Ascending aorta (tissue), 2 donors: ENCODE measurements at regions not wholly inside any gene's neighbourhood (a gene's known extent, or its start where the extent isn't known, plus 50 kb on each side); places are given as distances from the start of the nearest gene placed in this dataset.

Source experiments
- DNase-seq, 2 donors: peaks; one replicate each; pipeline ENCODE4 v3.0.0-alpha.2; 2019; ENCODE audit warnings: low spot score in 2 of 2
- H3K27ac ChIP-seq, 2 donors: fragments of 200-600 bp; sonication (generic); one replicate each; pipeline ENCODE4 v1.5.1; 2016 to 2017; ENCODE audit warnings: mild to moderate bottlenecking in 1 of 2
- H3K27me3 ChIP-seq: fragments of 200-600 bp; sonication (generic); one replicate; pipeline ENCODE4 v1.5.1; 2017
- H3K36me3 ChIP-seq, 2 donors: fragments of 200-600 bp; sonication (generic); one replicate each; pipeline ENCODE4 v1.5.1; 2016
- H3K4me1 ChIP-seq, 2 donors: fragments of 200-600 bp; sonication (generic); one replicate each; pipeline ENCODE4 v1.5.1; 2016 to 2017; ENCODE audit warnings: mild to moderate bottlenecking in 1 of 2
- H3K4me3 ChIP-seq, 2 donors: fragments of 200-600 bp; sonication (generic); one replicate each; pipeline ENCODE4 v1.5.1; 2016 to 2017; ENCODE audit warnings: mild to moderate bottlenecking in 1 of 2
- H3K9me3 ChIP-seq, 2 donors: fragments of 200-600 bp; sonication (generic); one replicate each; pipeline ENCODE4 v1.5.1; 2016
- CTCF ChIP-seq, 3 experiments: fragments of 200-600 bp in 2 of 3; fragments of 450-650 bp in 1 of 3; sonication (generic) in 2 of 3; IDR thresholded peaks; one replicate each; pipeline ENCODE4 v1.5.1; 2016 to 2019; ENCODE audit warnings: antibody characterized with exemption in 3 of 3, mild to moderate bottlenecking in 1 of 3, moderate library complexity in 1 of 3
- intact Hi-C: fragments of 100-400 bp; cut with DNase I; formaldehyde crosslinking; loops from one replicate; pipeline ENCODE4 v1.15.1; 2023

GRCh38 chrX:9184211-9184610, 150.3 kb upstream of the FAM9B start:
- DNase-seq, result no peak
- H3K36me3 ChIP-seq, result no peaks in the 10 kb centered on the region
- no peak for TF ChIP-seq CTCF (IDR thresholded peaks at IDR 0.05)
- no peaks in the 10 kb centered on the region for H3K27me3 ChIP-seq
- H3K4me1 ChIP-seq, result no peaks in the 10 kb centered on the region
- H3K27ac ChIP-seq, result no peak overlapping the region
- H3K9me3 ChIP-seq, result no peaks in the 10 kb centered on the region
- no peak overlapping the region for H3K4me3 ChIP-seq
- intact Hi-C loops, result no loop called here

GRCh38 chrX:9188117-9188516, 154.2 kb upstream of the FAM9B start:
- TF ChIP-seq CTCF (IDR thresholded peaks at IDR 0.05), result no peak
- Histone ChIP-seq H3K4me3 (no peak overlapping the region), H3K9me3 (no peaks in the 10 kb centered on the region), H3K27ac (no peak overlapping the region), H3K36me3 (no peaks in the 10 kb centered on the region), H3K27me3 (no peaks in the 10 kb centered on the region), H3K4me1 (no peaks in the 10 kb centered on the region)
- DNase-seq, result no peak
- intact Hi-C loops, result no loop called here

DNA sequence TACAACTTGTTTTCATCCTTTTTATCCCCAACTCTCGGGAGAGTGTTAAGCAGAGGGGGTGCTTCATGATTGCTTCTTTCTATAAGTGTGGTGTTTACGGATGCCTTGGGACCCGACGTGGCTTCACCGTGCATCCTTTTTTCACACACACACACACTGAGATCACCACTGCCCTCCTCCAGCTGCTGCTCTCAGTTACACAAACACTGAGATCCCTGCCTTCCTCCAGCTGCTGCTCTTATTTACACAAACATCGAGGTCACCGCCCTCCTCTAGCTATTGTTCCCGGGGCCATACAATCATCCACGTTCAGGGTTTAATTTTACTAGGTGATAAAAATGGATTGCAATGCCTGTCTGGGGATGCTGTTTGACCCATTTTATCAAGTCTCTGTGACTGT, 155.4 kb upstream of the FAM9B start:
- intact Hi-C loops, result no loop called here
- DNase-seq, result no peak
- H3K36me3 ChIP-seq, result no peaks in the 10 kb centered on the region
- H3K9me3 ChIP-seq, result no peaks in the 10 kb centered on the region
- no peaks in the 10 kb centered on the region for H3K4me1 ChIP-seq
- TF ChIP-seq CTCF (IDR thresholded peaks at IDR 0.05), result no peak
- no peaks in the 10 kb centered on the region for H3K27me3 ChIP-seq
- H3K4me3 ChIP-seq, result no peak overlapping the region
- H3K27ac ChIP-seq, result no peak overlapping the region

GRCh38 chrX:9191392-9191791, 157.5 kb upstream of the FAM9B start:
- no peak for TF ChIP-seq CTCF (IDR thresholded peaks at IDR 0.05)
- Histone ChIP-seq H3K27ac (no peak overlapping the region), H3K27me3 (no peaks in the 10 kb centered on the region), H3K4me1 (no peaks in the 10 kb centered on the region), H3K9me3 (no peaks in the 10 kb centered on the region), H3K36me3 (no peaks in the 10 kb centered on the region), H3K4me3 (no peak overlapping the region)
- intact Hi-C loops, result no loop called here
- no peak for DNase-seq

GRCh38 chrX:9195199-9195880, 161.4 kb upstream of the FAM9B start:
- no peak overlapping the region for H3K4me3 ChIP-seq
- no peaks in the 10 kb centered on the region for H3K4me1 ChIP-seq
- no peak for DNase-seq
- TF ChIP-seq CTCF (IDR thresholded peaks at IDR 0.05), result no peak
- H3K9me3 ChIP-seq, result no peaks in the 10 kb centered on the region
- no peaks in the 10 kb centered on the region for H3K36me3 ChIP-seq
- intact Hi-C loops, result no loop called here
- no peak overlapping the region for H3K27ac ChIP-seq
- H3K27me3 ChIP-seq, result no peaks in the 10 kb centered on the region
